Cardiac fibroblast (primary cell): ENCODE measurements at regions not wholly inside any gene's neighbourhood (a gene's known extent, or its start where the extent isn't known, plus 50 kb on each side); places are given as distances from the start of the nearest gene placed in this dataset.

Experiments used
- DNase-seq, 2 donors: peaks; one replicate each; pipeline versions ENCODE4 v3.0.0 to v3.0.0-alpha.2; 2010; ENCODE audit warnings: low read depth in 2 of 2
- H3K4me3 ChIP-seq, 2 donors: replicated peaks in 1 of 2; 1 replicate in 1 of 2; 2 replicates in 1 of 2; pipeline ENCODE4 v1.5.1; 2011; ENCODE audit warnings: low read depth in 2 of 2, low read length in 2 of 2, mild to moderate bottlenecking in 2 of 2, moderate library complexity in 1 of 2
- TF ChIP-seq, protein P1 (sequence below): IDR thresholded peaks from one replicate; pipeline ENCODE4 v1.5.1; 2011; ENCODE audit warnings: low read depth, mild to moderate bottlenecking, low read length, inconsistent platforms

DNA sequence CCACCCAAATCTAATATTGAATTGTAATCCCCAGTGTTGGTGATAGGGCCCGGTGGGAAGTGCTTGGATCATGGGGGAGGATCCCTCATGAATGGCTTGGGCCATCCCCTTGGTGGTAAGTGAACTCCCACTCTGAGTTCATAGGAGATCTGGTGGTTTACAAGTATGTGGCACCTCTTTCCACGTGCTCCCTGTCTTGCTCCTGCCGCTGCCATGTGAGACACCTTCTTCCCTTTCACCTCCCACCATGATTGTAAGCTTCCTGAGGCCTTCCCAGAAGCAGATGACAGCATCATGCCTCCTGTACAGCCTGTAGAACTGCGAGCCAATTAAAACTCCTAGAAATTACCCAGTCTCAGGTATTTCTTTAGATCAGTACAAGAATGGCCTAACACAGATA is 150.8 kb downstream of the SH3BGRL2 start:
- TF ChIP-seq, protein P1, sequence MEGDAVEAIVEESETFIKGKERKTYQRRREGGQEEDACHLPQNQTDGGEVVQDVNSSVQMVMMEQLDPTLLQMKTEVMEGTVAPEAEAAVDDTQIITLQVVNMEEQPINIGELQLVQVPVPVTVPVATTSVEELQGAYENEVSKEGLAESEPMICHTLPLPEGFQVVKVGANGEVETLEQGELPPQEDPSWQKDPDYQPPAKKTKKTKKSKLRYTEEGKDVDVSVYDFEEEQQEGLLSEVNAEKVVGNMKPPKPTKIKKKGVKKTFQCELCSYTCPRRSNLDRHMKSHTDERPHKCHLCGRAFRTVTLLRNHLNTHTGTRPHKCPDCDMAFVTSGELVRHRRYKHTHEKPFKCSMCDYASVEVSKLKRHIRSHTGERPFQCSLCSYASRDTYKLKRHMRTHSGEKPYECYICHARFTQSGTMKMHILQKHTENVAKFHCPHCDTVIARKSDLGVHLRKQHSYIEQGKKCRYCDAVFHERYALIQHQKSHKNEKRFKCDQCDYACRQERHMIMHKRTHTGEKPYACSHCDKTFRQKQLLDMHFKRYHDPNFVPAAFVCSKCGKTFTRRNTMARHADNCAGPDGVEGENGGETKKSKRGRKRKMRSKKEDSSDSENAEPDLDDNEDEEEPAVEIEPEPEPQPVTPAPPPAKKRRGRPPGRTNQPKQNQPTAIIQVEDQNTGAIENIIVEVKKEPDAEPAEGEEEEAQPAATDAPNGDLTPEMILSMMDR: no peak
- H3K4me3 ChIP-seq: no peak overlapping the region
- no peak for DNase-seq

DNA sequence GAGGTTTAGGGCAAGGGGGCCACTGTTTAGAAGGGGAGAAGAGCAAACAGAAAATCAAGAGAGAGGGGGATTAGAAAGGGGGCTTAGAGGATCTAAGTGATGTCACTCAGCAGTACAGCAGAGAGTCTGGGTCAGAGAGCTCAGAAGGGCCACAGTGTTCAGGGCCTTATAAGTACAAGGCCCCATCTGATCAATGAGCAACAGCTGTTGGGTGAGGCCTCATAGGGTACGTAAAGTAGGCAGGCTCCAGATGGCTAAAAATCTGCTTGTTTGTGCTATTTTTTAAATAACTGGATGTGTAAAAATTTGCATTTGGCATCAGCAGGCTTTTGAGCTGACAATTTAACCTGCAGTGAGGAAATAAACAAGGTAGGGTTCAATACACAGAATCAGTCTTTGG is 149.8 kb downstream of the SH3BGRL2 start:
- no peak for DNase-seq
- no peak overlapping the region for H3K4me3 ChIP-seq
- TF ChIP-seq, protein P1: no peak

DNA sequence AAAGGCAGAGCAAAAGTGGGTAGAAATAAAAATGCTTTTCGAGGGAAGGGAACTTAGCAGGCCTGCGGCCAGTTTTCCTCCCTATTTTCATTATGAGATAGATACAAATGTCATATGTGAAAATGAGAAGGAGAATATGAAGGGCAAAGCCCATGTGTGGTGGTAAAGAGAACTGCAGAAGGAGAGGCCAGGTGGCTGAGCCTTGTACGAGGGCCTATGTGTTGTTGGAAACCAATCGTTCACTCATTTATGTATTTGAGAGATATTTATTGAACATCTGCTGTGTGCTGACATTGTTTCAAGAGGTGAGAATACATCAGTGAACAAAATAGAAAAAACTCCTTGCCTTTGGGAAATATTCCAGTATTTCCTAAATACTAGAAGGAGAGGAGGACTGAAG is 147.7 kb downstream of the SH3BGRL2 start:
- no peak for DNase-seq
- H3K4me3 ChIP-seq: no peak overlapping the region
- TF ChIP-seq, protein P1: no peak

DNA sequence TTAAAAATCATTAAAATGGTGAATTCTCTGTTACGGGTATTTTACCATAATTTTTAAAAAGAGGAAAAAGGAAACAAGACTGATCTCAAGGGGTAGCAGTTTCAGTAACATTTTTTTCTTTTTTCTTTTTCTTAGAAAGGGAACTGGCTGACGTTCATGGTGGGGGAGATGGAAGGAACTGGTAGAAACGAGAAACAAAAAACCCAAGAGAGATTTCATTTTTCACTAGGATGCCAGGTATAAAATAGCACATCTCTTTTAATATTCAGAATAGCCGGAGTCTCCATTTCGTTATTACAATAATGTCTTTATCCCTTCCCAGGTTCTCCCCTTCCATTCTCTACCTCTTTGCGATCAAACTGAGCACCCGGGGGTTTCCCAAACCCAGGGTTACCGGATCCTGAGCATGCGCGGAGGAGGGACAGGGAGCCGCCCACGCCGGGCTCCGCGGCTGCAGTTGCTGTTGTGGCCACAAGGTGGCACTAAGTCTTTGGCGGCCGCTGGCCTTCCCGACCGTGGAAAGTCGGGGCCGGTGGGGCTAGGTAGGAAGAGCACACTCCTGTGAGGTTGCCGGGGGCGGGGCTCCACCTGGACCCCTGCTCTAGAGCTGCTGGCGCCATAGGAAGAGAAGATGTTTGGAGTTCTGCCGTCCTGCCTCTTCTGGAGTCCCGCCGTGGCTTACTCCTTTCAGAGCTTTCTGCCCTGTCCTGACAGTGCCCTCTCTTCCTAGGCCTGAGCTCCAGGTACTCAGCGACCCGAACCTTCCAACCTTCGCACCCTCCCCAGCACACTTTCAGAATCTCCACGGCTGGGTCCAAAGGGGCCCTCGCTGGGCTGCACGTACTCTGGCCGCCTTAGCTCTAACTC is 146.8 kb downstream of the SH3BGRL2 start:
- TF ChIP-seq, protein P1: peak; percentile 99

DNA sequence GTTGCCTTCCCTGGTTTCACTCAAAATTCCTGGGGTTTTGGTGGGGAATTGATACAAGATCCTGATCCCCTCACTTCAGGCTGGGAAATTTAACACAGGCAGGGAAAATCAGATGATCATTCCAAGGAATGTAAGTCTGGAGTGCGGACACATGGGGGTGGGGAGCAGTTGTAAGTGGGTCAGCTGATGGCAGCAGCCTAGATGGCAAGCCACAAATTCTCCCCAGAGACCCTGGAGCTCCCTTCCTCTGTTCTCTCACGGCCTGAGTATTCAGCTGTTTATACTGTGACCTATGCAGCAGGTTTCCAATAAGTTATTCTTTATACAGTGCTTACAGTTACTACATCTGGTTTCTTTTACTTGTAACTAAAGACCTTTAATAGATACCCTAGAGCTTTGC is 144.9 kb downstream of the SH3BGRL2 start:
- TF ChIP-seq, protein P1: no peak
- DNase-seq: no peak
- no peak overlapping the region for H3K4me3 ChIP-seq

More for the DNA sequence above, 146.8 kb downstream of the SH3BGRL2 start:
- DNase-seq: peak; percentile 72 to 76
- peak overlapping the region; percentile 6 to 35 for H3K4me3 ChIP-seq

DNA sequence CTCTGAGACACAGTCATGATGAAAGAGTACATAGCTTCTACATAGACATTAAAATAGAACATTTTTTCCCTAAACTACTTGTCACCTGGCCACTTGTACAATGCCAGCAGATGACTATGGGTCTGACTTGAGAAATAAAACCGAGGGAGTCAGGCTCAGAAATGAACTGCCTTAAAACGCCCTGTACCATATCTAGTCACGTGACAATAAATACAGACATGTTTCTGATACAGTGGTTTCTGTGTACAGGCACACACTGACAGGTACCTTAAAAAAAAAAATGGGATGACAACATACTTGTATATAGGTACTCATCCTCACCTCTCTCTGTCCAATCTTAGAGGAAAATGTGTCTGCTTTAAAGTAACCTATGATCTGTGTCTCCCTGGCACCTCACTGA is 144.1 kb downstream of the SH3BGRL2 start:
- no peak overlapping the region for H3K4me3 ChIP-seq

More for the DNA sequence above, 144.1 kb downstream of the SH3BGRL2 start:
- no peak for DNase-seq
- TF ChIP-seq, protein P1: no peak
